HG02938 (cell line): ENCODE measurements at regions not wholly inside any gene's neighbourhood (a gene's known extent, or its start where the extent isn't known, plus 50 kb on each side); places are given as distances from the start of the nearest gene placed in this dataset.

Experiments
- ATAC-seq: cut with Tn5 transposase; IDR thresholded peaks from one replicate; pipeline ENCODE4 v1.9.1; 2021; ENCODE audit warnings: mild to moderate bottlenecking, moderate library complexity; ENCODE audit not compliant: unreplicated experiment

GRCh38 chr6:169971081-169971861 lies 219.8 kb downstream of the ERMARD start:
- ATAC-seq = no peak

- ATAC-seq = no peak
These were observed 219.0 kb downstream of the ERMARD start for GRCh38 chr6:169970306-169970988.

GRCh38 chr6:169969372-169970099 lies 218.1 kb downstream of the ERMARD start:
- no peak for ATAC-seq

- no peak for ATAC-seq
These were observed 217.3 kb downstream of the ERMARD start for GRCh38 chr6:169968541-169969270.

GRCh38 chr6:169967687-169968086 lies 216.3 kb downstream of the ERMARD start:
- no peak for ATAC-seq

GRCh38 chr6:169966312-169967181 lies 215.1 kb downstream of the ERMARD start:
- ATAC-seq = no peak

GRCh38 chr6:169965657-169966311 lies 214.4 kb downstream of the ERMARD start:
- ATAC-seq = no peak

GRCh38 chr6:169965239-169965638 lies 213.8 kb downstream of the ERMARD start:
- no peak for ATAC-seq

- no peak for ATAC-seq
These were observed 213.2 kb downstream of the ERMARD start for GRCh38 chr6:169964486-169965180.

- ATAC-seq = no peak
These were observed 212.3 kb downstream of the ERMARD start for GRCh38 chr6:169963581-169964297.

- ATAC-seq = no peak
These were observed 211.4 kb downstream of the ERMARD start for GRCh38 chr6:169962604-169963469.

- ATAC-seq = no peak
These were observed 210.5 kb downstream of the ERMARD start for GRCh38 chr6:169961772-169962561.

- ATAC-seq = no peak
These were observed 209.6 kb downstream of the ERMARD start for GRCh38 chr6:169960886-169961611.

- no peak for ATAC-seq
These were observed 209.1 kb downstream of the ERMARD start for GRCh38 chr6:169960521-169960885.

- ATAC-seq = no peak
These were observed 208.6 kb downstream of the ERMARD start for GRCh38 chr6:169960003-169960344.
